IPS-NIHi11 (cell line): ENCODE measurements at regions not wholly inside any gene's neighbourhood (a gene's known extent, or its start where the extent isn't known, plus 50 kb on each side); places are given as distances from the start of the nearest gene placed in this dataset.

Source experiments
- DNase-seq: peaks from one replicate; pipeline ENCODE4 v3.0.0; 2012; ENCODE audit warnings: mixed read lengths, low spot score

DNA sequence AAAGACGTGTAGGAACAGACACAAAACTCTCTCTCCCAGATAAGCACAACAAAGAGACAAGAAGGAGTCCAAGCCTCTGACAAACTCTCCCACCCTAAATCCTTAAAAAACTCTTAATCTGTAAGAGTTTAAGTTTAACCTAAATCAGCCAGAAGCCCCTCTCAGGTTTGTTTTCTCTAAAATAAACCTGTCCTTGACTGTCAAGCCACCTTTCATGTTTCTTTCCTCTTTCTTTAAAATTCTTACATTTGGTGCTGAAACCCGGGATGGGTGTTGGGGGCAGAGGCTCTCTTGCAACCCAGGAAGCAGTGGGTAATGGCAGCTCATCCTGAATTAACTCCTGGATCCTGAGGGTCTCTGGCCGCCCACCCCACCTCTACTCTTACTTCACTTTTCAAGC lies 107.8 kb upstream of the TENT5D start:
- DNase-seq, result no peak

DNA sequence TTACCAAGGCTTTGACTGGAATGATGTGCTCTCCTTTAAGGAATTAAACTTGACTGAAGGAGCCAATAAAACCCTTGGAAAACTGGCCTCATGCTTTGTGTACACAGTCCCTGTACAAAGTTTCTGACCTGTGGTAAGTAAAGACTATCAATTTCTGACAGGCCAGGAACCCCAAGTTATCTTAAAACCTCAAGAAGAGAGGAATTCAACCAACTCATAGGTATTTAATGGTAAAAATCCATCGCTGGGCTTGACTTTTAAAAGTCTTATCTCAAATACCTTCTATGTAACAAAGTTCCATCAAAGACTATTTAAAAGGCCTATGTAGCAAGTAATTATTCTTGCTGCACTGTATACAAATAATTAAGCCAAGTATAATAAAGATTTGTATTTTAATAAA lies 103.7 kb upstream of the TENT5D start:
- DNase-seq, result no peak

DNA sequence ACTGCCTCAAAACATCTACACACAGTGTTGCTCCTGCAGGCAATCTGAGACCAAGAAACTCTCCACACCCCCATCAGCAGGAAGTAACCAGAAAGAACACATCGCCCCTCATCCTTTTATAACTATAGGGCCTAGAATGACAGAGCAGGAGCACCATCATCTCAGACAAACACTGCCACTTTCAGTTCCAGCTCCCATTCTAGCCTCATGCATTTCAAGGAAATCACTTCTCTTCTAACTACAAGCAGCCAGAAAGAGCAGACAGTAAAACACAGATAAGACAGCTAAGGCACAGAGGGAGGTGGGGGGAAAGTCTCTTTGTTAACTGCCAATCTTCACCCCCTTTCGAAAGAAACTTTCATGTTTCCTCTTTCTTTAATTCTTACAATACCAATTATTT lies 102.6 kb upstream of the TENT5D start:
- no peak for DNase-seq

DNA sequence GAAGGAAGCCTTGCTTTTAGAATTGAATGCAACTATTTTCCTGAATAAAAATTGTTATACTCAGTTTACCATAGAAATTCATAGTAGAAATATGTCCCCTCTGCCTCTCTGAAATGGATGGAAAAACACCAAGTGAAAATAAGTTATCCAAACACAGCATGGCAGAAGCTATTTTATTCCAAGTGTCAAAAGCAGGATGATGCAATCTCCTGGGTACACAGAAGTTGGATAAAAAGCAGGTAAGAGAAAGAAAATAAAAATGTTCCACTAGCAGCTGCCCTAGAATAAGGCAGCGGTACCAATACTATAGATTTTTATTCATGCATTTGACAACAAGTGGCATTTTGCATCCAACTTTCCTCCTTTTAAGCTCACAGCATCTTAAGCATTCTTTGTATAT lies 89.0 kb upstream of the TENT5D start:
- DNase-seq, result no peak

DNA sequence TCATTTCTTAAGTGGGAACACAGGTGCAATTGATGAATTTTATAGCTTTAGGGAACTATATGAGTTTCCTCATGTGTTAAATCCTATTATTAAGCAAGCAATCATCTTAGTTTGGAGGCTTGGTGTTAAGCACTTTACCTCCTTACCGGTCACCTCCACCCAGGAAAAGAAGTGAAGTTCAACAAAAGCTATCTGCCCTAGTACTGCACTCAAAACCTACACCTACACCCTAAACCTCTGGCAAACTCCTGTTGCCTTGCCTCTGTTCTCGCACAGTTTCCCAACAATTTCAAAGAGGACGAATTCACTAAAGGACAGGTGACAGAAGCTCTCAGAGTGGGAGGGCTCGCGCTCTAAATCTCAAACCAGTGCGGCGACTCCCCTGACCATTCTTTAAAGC lies 85.7 kb upstream of the TENT5D start:
- no peak for DNase-seq

DNA sequence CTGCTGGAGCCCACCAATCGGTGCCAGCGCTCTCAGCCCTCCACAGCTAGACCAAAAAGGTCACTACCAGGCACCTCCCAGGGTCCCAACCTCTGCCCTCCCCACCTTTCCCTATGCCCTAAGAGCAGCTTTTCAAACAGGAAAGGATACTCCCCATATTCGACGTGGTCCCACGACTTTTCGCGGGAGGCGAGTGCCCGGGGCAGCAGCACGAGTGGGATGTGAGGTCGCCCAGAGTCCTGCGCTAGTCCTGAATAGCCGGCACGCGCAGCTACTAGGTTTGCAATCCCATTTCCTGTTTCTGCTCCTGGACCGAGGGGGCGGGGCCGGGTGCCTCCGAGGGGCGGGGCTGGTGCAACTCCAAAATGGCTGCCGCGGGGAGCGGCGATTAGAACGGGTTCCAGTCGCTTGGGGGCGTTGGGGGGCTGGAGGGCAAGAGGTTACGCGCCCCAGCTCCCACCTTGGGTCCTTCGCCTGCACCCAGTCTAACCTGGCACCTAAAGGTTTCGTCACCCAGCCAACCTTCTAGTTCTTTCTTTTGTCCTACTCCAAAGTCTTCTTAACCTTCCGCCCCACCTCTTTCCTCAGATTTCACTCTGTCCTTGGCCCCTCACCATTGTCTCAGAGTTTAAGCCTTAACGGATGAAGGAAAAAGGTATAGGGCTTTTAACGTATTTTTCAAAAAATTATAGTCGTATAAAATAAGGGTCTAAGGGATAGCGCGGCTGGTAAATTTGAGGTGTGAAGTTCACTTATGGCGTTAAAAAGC lies 85.0 kb upstream of the TENT5D start:
- DNase-seq, result peak; percentile 52

DNA sequence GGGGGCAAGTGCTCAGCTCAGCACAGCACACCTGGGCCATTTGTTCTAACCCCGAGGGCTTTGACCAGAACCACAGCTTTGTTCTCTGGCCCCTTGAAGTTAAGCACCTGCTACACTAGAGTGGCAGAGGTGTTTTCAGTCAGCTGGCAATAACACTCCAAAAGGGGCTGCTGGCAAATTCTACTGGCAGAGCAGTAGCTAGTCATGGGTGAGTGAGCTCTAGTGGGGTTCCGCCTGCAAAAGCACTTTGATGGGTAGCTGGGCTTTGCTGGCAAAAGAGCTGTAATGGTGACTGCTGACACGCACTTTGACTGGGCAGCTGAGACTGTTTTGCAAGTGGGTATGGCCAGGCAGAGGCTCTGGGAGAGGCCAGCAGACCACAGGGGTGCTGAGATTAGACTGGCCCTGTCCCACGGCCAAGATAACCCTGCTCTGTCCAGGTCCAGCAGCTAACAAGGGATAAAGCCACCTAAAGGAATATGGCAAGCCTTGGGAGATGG lies 65.2 kb upstream of the TENT5D start:
- no peak for DNase-seq
